Astrocyte of the cerebellum (primary cell): ENCODE measurements at regions not wholly inside any gene's neighbourhood (a gene's known extent, or its start where the extent isn't known, plus 50 kb on each side); places are given as distances from the start of the nearest gene placed in this dataset.
A peak's percentile ranks its signal among the peaks of the same experiment; 100 is the strongest.

ENCODE experiments used
- DNase-seq: peaks from one replicate; pipeline ENCODE4 v3.0.0-alpha.2; 2011; ENCODE audit warnings: low read depth
- H3K4me3 ChIP-seq: 2 replicates; pipeline ENCODE4 v1.5.1; 2011; ENCODE audit warnings: mild to moderate bottlenecking, low read depth, low read length, moderate library complexity
- in situ Hi-C: cut with HindIII; loops from 2 replicates; pipeline ENCODE4 v1.10.0; 2017; ENCODE audit warnings: low sequenced_read_pairs
- TF ChIP-seq, protein P1 (sequence below): IDR thresholded peaks from 2 replicates; pipeline ENCODE4 v1.5.1; 2012; ENCODE audit warnings: low read length, low read depth, moderate library complexity, mild to moderate bottlenecking; ENCODE audit errors: missing control alignments

DNA sequence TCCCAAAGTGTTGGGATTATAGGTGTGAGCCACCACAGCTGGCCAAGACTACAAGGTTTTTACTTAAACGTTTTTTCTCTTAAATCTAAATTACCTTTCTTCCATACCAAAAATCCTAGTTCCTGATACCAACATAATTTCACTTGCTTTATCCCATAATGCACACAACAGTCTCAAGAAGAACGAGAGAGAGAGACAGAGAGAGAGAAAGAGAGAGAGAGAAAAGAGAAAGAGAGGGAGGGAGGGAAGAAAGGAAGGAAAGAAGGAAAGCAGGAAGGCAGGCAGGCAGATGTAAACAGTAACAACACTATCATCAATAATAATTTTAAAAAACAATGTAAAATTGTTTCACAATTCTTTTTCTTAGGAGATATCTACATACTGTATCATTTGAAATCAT, 118.4 kb downstream of the BTG1 start:
- no peak for DNase-seq
- in situ Hi-C loops, result no loop called here
- TF ChIP-seq, protein P1, sequence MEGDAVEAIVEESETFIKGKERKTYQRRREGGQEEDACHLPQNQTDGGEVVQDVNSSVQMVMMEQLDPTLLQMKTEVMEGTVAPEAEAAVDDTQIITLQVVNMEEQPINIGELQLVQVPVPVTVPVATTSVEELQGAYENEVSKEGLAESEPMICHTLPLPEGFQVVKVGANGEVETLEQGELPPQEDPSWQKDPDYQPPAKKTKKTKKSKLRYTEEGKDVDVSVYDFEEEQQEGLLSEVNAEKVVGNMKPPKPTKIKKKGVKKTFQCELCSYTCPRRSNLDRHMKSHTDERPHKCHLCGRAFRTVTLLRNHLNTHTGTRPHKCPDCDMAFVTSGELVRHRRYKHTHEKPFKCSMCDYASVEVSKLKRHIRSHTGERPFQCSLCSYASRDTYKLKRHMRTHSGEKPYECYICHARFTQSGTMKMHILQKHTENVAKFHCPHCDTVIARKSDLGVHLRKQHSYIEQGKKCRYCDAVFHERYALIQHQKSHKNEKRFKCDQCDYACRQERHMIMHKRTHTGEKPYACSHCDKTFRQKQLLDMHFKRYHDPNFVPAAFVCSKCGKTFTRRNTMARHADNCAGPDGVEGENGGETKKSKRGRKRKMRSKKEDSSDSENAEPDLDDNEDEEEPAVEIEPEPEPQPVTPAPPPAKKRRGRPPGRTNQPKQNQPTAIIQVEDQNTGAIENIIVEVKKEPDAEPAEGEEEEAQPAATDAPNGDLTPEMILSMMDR, result no peak
- H3K4me3 ChIP-seq, result no peak overlapping the region

DNA sequence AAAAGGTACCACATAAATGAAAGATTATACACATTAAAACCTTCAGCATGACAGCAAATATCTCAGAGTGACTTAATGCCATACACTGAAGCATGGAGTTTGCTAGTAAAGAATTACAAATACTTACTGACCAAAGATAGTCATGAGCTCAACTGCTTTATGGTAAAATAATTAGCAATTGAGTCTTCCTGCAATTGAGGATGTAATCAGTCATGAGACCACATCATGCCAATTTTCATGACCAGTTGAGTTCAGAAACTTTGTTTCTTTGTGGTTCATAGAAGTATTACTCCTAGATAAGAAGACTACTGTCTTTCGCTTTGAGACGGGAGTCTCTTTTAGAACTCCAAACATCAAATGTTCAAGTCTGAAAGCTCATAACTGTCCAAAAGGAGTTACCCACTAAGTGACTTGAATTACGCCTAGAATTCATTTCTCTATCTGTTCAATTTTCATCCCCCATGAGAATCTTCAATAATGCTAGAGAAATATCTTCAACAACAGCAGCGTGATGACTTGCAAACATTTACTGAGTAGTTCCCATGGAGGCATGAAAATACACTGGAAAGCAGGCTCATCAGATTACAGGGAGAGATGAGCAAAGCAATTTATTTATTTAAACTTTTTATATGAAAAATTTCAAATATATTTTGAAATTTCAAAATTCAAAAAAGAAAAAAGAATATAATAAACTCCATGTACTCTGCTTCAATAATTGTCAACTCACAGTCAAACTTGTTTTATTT, 120.0 kb downstream of the BTG1 start:
- in situ Hi-C loops, result no loop called here

DNA sequence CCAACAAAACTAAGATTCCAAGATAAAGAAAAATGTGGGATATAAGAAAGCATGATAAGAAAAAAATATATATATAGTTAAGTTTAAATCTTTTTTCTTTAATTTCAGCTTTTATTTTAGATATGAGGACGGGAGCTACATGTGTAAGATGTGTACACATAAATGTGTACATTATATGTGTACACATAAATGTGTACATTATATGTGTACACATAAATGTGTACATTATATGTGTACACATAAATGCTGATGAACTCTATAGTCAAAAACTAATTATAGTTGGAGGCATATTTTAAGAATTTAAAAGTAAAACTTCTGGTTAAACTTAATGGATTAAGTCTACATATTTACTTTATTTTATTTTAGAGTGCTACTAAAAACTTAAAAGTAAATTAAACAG, 123.6 kb downstream of the BTG1 start:
- no peak overlapping the region for H3K4me3 ChIP-seq
- TF ChIP-seq, protein P1, result no peak
- DNase-seq, result no peak
- in situ Hi-C loops, result no loop called here

More for the DNA sequence above, 120.0 kb downstream of the BTG1 start:
- TF ChIP-seq, protein P1, result no peak
- no peak overlapping the region for H3K4me3 ChIP-seq
- DNase-seq, result no peak

DNA sequence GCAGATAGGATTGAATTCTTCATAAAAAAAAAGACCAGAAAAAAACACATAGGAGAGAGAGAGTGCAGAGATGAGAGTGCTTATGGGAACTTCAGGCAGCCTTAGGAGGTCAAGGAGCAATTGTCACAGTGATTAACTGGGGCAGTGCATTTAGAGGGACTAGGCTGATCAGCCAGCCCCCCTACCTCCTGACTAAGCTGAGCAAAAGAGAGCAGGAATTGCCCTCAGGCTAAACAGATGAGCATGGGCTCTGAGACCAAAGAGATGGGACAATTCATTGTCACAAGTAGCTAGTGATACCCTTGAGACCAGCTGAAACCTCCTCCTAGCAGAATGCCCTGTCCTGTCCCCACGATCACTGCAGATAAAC, 124.0 kb downstream of the BTG1 start:
- H3K4me3 ChIP-seq, result no peak overlapping the region
- no peak for DNase-seq
- in situ Hi-C loops, result no loop called here
- TF ChIP-seq, protein P1, result no peak

DNA sequence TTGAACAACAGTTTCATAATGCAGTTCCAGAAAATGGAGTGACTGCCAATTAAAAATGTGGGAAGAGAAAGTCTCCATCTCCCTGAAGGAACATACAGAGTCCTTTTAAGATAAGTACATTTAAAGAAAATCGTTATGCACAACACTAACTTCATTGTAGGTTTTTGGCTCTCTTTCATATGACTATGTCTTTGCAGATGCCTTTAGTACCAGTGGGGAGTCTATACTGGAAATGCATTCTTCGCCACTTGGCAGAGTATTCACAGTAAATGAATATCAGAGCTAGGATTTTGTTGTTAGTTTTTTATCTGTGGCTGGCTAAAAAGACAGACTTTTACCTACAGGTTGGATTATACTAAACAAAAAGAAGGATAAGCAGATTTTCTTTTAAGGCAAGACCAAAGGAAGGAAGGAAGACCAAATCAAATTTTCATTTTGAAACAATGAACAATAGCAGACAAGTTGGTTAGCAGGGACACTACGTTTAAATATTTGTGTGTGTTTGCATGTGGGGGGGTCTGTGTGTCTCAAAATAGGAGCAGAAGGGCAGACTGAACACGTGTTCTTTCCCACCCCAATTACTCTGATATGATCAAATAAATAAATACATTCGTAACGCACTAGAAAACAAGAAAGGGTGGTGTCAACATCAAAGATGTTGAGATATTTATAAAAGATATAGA, 124.5 kb downstream of the BTG1 start:
- DNase-seq, result peak; percentile 55
- in situ Hi-C loops, result no loop called here
- no peak overlapping the region for H3K4me3 ChIP-seq
- TF ChIP-seq, protein P1, result no peak

DNA sequence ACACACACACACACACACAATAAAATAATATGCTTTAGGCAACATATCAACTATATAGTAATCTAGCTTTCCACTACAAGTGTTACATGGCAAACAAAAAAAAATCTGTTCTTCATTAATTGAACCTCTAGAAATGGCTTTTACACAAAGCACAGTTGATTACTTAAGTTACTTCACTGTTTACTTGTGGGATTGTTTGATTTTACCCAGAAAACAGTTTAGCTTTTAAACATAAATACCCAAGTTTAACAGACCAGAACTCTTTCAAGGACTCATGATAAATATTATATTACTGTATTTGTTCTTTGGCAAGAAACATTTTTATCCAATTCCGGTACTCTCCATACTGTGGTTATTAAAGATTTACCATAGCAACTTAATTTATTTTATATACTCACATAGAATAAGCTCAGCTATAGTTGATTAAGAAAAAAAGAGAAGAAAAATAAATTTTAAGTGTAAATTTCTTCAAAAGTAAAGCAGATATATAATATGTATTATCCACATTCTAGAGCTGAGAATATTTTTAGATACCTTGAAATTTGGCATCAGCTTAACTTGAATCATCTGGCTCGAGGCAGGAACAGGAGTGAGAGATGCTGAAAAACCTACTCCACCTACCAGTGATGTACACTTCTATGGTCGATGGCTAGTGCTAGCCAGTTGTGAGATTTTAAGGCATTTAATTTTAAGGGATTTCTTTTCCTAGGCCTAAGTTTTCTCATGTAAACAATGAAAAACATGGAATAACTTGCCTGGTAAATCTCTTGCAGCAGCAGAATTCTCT, 126.0 kb downstream of the BTG1 start:
- H3K4me3 ChIP-seq, result no peak overlapping the region
- in situ Hi-C loops, result no loop called here
- TF ChIP-seq, protein P1, result no peak
- DNase-seq, result no peak
